IPS-20b (cell line): ENCODE measurements at regions not wholly inside any gene's neighbourhood (a gene's known extent, or its start where the extent isn't known, plus 50 kb on each side); places are given as distances from the start of the nearest gene placed in this dataset.

ENCODE experiments used
- H3K27ac ChIP-seq: one replicate; pipeline ENCODE4 v1.5.1; 2013; ENCODE audit warnings: low read length
- H3K27me3 ChIP-seq: 2 replicates; pipeline ENCODE4 v1.6.1; 2013; ENCODE audit warnings: mild to moderate bottlenecking, low read length, inconsistent platforms; ENCODE audit not compliant: insufficient read depth
- H3K36me3 ChIP-seq: 2 replicates; pipeline ENCODE4 v1.6.1; 2013; ENCODE audit warnings: low read depth, mild to moderate bottlenecking, inconsistent platforms, low read length, moderate library complexity; ENCODE audit not compliant: insufficient read depth
- H3K4me1 ChIP-seq: 2 replicates; pipeline ENCODE4 v1.6.1; 2013; ENCODE audit warnings: mild to moderate bottlenecking, control low read depth, inconsistent platforms, low read length, moderate library complexity; ENCODE audit not compliant: insufficient read depth
- H3K4me3 ChIP-seq: 2 replicates; pipeline ENCODE4 v1.5.1; 2013; ENCODE audit warnings: mild to moderate bottlenecking, low read length, inconsistent platforms
- H3K9ac ChIP-seq: 2 replicates; pipeline ENCODE4 v1.6.1; 2013; ENCODE audit warnings: low read depth, mild to moderate bottlenecking, inconsistent platforms, low read length, moderate library complexity
- H3K9me3 ChIP-seq: 2 replicates; pipeline ENCODE4 v1.6.1; 2013; ENCODE audit warnings: mild to moderate bottlenecking, low read depth, low read length, inconsistent platforms; ENCODE audit not compliant: insufficient read depth

- Histone ChIP-seq H3K27ac (no peak overlapping the region), H3K9ac (no peak overlapping the region), H3K4me3 (no peak overlapping the region), H3K9me3 (no peaks in the 10 kb centered on the region), H3K4me1 (no peaks in the 10 kb centered on the region), H3K27me3 (no peaks in the 10 kb centered on the region), H3K36me3 (no peaks in the 10 kb centered on the region)
These were observed 60.0 kb upstream of the BAIAP2L1 start for GRCh38 chr7:98460902-98461301.

DNA sequence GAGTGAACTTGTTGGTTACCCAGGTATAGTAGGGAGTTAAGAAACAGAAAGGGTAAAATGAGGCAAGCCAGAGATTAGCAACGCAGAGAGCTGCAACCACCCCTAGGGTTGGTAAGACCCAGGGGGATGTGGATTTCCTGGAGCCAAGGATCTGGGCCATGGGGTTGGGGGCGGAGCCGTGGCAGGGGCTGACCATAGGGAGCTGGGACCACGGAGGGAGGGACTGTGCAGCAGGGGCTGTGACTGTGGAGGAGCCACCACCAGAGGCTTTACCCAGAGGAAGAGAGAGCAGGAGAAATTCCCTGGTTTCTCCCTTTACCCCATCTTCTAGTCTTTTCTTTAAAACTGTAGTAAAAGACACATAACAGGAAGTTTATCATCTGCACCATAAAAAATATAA, 58.6 kb upstream of the BAIAP2L1 start:
- no peak overlapping the region for H3K27ac ChIP-seq

GRCh38 chr7:98458090-98458875, 57.4 kb upstream of the BAIAP2L1 start:
- H3K4me1 ChIP-seq, result no peaks in the 10 kb centered on the region

More for the DNA sequence above, 58.6 kb upstream of the BAIAP2L1 start:
- H3K4me1 ChIP-seq, result no peaks in the 10 kb centered on the region
- H3K4me3 ChIP-seq, result no peak overlapping the region
- H3K27me3 ChIP-seq, result no peaks in the 10 kb centered on the region
- no peak overlapping the region for H3K9ac ChIP-seq
- H3K36me3 ChIP-seq, result no peaks in the 10 kb centered on the region
- no peaks in the 10 kb centered on the region for H3K9me3 ChIP-seq

GRCh38 chr7:98456866-98457265, 56.0 kb upstream of the BAIAP2L1 start:
- Histone ChIP-seq H3K4me1 (no peaks in the 10 kb centered on the region), H3K27me3 (no peaks in the 10 kb centered on the region), H3K9ac (no peak overlapping the region), H3K9me3 (peaks cover 15% of the 10 kb centered on the region; the same call in 1 of the 2 replicates), H3K27ac (no peak overlapping the region), H3K36me3 (no peaks in the 10 kb centered on the region), H3K4me3 (no peak overlapping the region)

More at GRCh38 chr7:98458090-98458875, 57.4 kb upstream of the BAIAP2L1 start:
- peaks cover under 1% of the 10 kb centered on the region; the same call in 1 of the 2 replicates for H3K9me3 ChIP-seq
- H3K4me3 ChIP-seq, result no peak overlapping the region
- no peak overlapping the region for H3K27ac ChIP-seq
- no peaks in the 10 kb centered on the region for H3K36me3 ChIP-seq
- H3K9ac ChIP-seq, result no peak overlapping the region
- H3K27me3 ChIP-seq, result no peaks in the 10 kb centered on the region

- Histone ChIP-seq H3K9ac (no peak overlapping the region), H3K36me3 (no peaks in the 10 kb centered on the region), H3K4me3 (no peak overlapping the region), H3K9me3 (peaks cover 17% of the 10 kb centered on the region; the same call in 1 of the 2 replicates), H3K27me3 (no peaks in the 10 kb centered on the region), H3K4me1 (no peaks in the 10 kb centered on the region; the same call in 1 of the 2 replicates), H3K27ac (no peak overlapping the region)
These were observed 51.9 kb upstream of the BAIAP2L1 start for GRCh38 chr7:98452791-98453190.
